HUDEP-2 (cell line): ENCODE measurements at regions not wholly inside any gene's neighbourhood (a gene's known extent, or its start where the extent isn't known, plus 50 kb on each side); places are given as distances from the start of the nearest gene placed in this dataset.

Experiments used
- DNase-seq, 76 experiments: peaks; one replicate each; lab custom pipeline; 2025; ENCODE audit not compliant: unreplicated experiment in 76 of 76; lab: John Stamatoyannopoulos, UW

DNA sequence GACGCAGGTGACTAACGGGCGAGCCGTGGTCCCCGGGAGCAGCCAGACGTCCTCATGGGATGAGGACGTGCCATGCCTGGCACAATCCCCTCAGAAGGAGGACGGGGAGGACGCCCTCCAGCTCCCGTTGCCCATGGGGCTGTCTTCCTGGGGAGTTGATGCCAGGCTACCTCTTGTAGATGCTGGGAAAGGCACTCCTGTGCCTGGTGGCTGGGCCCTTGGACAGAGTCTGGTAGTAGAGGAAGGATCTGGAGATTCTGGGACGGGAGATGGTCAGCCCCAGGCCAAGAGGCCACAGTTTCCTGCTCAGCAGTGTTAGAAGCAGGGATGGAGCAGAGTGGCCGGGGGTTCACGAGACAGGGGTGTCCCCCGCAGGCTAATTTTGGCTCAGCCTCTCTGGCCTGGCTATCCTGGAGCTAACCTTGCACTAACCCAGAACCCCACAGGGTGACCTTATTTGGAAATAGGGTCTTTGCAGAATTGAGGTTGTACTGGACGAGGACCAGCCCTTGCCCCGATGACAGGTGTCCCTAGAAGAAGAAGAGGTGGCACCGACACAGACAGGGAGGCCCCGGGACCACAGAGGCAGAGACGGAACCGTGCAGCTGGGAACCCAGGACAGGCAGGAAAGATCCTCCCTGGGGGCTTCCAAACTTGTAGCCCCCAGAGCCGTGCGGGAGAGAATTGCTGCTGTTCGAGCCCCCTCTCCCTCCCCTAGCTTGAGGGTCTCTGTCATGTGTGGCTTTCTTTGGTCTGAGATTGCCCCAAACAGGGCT is 50.1 kb upstream of the ADRA2C start:
- DNase-seq, result no peak

DNA sequence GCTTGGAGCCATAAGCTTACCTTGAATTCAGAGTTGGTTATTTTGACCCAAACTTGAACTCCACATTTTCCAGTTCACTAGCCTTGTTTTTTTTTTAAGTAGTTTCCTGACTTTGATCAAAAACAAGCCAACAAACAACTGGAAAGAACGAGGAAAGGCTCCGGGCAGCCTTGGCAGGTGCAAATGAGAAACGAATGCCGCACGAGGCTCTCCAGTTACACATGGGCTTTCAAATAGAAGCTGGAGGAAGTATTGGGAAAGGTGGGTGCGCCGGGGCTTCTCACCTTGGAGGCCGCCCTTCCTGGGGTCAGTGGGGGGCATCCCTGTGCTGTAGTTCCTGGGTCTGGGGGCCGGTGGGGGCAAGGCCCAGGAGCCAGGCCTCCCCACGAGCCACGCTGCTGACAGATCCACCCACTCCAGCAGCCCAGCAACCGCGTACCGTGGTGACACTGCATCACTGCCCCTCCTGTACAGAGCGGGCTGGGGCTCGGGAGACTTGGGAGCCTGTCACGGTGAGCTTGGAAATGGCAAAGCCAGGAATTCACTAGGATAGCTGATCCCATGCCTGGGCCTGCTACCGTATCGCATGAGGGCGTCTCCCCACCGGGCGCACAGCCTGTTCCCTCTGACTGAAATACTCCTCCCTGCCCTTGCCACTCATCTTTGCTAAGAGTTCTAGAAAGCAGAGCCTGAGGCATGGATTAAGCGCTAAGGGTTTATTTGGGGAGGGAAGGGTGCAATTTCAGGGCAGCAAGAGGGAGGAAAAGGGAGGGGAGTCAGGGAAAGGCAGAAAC is 50.9 kb upstream of the ADRA2C start:
- DNase-seq, result no peak

GRCh38 chr4:3714642-3715001 is 51.6 kb upstream of the ADRA2C start:
- no peak for DNase-seq

GRCh38 chr4:3713817-3714641 is 52.2 kb upstream of the ADRA2C start:
- no peak for DNase-seq

DNA sequence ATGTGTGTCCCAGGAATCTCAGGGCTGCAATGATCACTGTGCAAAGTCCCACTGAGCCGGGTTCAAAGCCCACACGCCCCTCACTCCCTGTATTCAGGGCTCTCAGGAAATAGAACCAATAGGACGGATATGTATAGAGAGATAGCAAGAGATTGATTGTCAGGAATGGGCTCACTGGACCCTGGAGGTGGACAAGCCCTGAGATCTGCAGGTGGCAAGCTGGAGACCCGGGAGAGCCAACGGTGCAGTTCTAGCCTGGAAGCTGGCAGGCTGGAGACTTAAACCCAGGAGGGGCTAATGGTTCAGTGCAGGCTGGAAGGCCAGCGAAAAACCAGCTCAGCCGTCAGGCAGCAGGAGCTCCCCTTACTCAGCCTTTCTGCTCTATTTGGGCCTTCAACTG is 52.8 kb upstream of the ADRA2C start:
- no peak for DNase-seq

DNA sequence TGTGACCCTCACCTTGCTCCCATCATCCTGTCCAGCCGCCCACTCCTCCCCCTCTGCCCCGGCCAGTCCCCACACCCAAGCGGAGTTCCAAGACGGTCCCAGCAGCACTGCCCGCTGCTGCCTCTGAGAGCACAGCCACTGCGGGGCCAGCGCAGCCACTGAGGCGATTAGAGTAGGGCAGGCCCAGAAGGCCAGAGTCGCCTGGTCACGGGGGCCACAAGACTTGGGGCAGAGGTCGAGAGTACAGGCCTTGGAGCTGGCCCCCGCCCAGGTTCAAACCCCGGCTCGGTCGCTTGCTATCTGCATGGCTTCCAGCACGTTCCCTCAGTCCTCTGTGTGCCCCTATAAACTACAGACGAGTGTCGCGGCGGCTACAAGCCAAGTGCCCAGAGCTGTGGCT is 53.2 kb upstream of the ADRA2C start:
- DNase-seq, result no peak

- no peak for DNase-seq
These were observed 53.9 kb upstream of the ADRA2C start for GRCh38 chr4:3712112-3712805.

GRCh38 chr4:3711183-3712111 is 54.7 kb upstream of the ADRA2C start:
- no peak for DNase-seq

DNA sequence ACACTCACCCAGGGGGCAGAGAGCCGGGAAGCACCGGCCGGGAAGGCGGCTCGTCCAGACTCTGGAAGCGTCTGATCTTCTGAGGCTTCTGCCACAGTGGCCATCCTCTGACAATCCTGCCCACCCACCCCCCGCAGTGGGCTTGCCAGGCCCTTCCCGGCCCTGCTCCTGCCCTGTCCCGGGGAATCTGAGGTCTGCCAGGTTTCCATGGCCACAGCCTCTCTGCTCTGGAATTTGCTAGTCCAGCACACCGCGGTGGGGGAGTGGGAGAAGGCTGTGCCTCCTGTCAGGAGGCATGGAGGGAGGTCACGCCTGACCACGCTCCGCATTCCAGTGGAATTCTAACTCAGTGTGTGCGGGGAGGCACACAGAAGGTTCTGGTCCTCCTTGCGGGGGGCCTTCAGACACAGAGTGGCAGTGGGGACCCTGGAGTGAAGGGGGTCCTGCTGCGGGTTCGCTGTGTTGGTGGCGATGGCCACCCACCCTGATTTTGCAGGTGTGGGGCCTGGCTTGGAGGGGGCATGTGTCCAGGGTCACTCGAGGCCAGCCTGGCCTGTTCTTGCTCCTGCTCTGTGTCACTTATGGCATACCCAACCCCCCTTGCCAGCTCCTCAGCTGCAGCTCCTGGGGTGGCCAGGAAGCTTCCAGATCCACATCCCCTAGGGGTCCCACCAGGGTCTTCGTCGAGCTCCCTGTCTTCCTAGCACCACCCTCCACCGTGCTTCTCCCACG is 55.6 kb upstream of the ADRA2C start:
- no peak for DNase-seq

- no peak for DNase-seq
These were observed 56.2 kb upstream of the ADRA2C start for GRCh38 chr4:3709846-3710441.

- no peak for DNase-seq
These were observed 56.9 kb upstream of the ADRA2C start for GRCh38 chr4:3709061-3709845.

GRCh38 chr4:3708611-3709010 is 57.6 kb upstream of the ADRA2C start:
- DNase-seq, result no peak

GRCh38 chr4:3708103-3708510 is 58.1 kb upstream of the ADRA2C start:
- DNase-seq, result no peak

DNA sequence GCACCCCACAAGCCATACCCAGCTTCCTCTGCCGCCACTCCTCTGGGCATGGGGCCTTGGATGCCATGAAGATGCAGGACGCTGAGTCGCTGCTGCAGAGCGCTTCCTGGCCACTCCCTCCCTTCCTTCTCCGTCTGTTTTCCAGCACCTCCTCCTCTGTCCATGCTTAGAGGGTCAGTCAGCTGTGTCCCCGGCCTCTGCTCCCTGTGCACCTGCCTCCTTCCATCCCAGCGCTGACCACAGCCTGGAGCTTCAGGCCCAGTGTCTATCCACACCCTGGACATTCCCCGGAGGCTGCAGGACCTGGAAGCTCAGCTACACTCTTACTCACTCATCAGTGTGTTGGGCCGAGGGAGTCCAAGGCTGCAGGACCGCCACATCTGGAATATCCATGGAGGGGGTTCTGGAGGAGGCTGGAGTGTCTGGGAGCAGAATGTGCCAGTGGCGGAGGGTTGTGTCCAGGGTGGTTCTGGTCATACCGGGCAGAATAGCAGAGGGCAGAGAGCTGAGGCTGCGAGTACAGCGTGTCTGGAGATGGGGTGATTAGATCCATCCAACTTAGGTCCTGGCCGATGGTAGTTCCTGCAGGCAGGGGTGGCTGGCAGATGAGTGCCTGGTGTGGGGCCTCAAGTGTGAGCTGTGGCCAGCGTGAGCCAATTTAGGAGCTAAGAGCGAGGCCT is 58.6 kb upstream of the ADRA2C start:
- no peak for DNase-seq

DNA sequence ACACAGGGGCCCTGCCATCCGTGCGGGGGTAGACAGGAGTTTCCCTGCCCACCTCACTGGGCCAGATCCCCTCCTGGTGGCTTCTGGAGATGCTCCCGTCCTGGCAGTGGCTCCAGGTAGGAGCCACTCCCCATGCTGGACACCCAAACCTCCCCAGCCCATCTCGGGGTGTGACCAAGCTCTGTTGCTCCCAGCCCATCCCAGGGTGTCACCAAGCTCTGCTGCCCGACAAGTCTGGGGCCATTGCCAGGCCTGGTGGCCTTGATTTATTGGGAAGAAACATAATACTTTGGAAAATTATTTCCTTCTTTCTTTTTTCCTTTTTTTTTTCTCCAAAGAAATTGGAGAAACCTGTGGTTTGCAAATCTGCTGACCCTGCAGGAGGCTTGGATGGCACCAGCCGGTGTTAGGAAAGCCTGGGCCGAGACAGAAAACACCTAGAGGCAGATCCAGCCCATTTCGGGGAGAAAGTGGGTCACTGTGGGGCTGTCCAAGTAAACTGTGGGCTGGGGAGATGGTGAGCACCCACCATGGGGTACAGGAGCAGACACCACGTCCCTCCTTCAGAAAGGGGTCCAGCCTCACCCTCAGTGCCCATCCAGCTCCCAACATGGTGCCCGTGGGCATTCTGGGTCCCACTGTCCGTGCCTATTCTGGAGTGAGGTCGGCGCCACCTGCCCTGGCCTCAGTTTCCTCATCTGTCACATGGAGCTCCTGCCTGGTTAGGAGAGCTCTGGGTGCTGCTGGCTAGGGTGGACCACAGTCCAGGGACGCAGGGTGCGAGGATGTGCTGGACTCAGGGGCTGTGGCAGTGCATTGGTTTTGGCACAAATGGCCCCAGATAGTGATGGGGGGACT is 59.4 kb upstream of the ADRA2C start:
- no peak for DNase-seq

DNA sequence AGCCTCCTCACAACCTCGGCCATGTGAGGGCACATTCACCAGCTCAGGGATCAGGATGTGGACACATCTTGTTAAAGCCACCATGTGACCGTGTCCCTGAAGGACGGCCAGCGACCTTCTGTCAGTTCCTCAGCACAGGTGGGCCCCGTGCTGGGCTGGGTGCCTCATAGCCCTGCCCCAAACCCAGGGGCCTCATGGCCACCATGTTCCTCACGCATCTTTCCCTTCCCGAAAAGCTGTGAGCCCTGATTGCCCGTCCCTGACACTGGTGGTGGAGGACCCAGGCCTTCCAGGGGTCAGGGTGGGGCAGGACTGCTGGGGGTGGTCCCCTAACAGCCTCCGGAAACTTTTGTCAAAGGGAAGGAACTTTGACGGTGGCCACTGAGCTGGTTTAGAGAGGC is 60.1 kb upstream of the ADRA2C start:
- no peak for DNase-seq
